ENCODE measurements at regions not wholly inside any gene's neighbourhood (a gene's known extent, or its start where the extent isn't known, plus 50 kb on each side); places are given as distances from the start of the nearest gene placed in this dataset.

- ATAC-seq, result no peak
- H3K4me1 ChIP-seq (ENCODE audit: insufficient read depth), result peaks cover 6% of the 10 kb centered on the region; the same call in 1 of the 2 replicates
- Mint-ChIP-seq H3K27me3 (ENCODE audit: insufficient read depth, low read depth, poor library complexity) (peaks cover 7% of the 10 kb centered on the region), H3K9me3 (no peaks in the 10 kb centered on the region), H3K4me1 (peaks cover 6% of the 10 kb centered on the region; the same call in 2 of the 3 replicates), H3K27ac (no peak overlapping the region), H3K4me3 (no peak overlapping the region), H3K36me3 (ENCODE audit: low read depth) (no peaks in the 10 kb centered on the region)
- no peaks in the 10 kb centered on the region for H4K20me1 ChIP-seq (replicated peaks; ENCODE audit: insufficient read depth)
- H3K27me3 ChIP-seq (ENCODE audit: insufficient read depth), result no peaks in the 10 kb centered on the region
- no peaks in the 10 kb centered on the region for H3K36me3 ChIP-seq (ENCODE audit: insufficient read depth)
- H3K4me3 ChIP-seq, result no peak overlapping the region
- no peaks in the 10 kb centered on the region for H3F3A ChIP-seq (replicated peaks; ENCODE audit: low read depth)
- no peaks in the 10 kb centered on the region for H3K79me2 ChIP-seq (replicated peaks; ENCODE audit: insufficient read depth)
- peaks cover 6% of the 10 kb centered on the region; the same call in 1 of the 2 replicates for H3K9me2 ChIP-seq (ENCODE audit: insufficient read depth)
- H3K27ac ChIP-seq (ENCODE audit: low read depth), result no peak overlapping the region
- no peak for TF ChIP-seq REST (IDR thresholded peaks at IDR 0.05; ENCODE audit: unreplicated experiment)
- TF ChIP-seq EZH2 (IDR thresholded peaks at IDR 0.05; ENCODE audit: low read depth, unreplicated experiment), result no peak
- TF ChIP-seq POLR2AphosphoS5 (IDR thresholded peaks at IDR 0.05; ENCODE audit: low read depth), result no peak
- no peak overlapping the region; the same call in 1 of the 2 replicates for H2AFZ ChIP-seq
- no peak for DNase-seq (ENCODE audit: low spot score)
- H3K4me2 ChIP-seq, result no peak overlapping the region
Observed at GRCh38 chr7:20270867-20271266, 53.7 kb upstream of the MACC1 start.

- H3K4me3 ChIP-seq, result no peak overlapping the region
- H3K79me2 ChIP-seq (replicated peaks; ENCODE audit: insufficient read depth), result no peaks in the 10 kb centered on the region
Observed at GRCh38 chr7:20275637-20276036, 55.1 kb upstream of the ITGB8 start.

More at GRCh38 chr7:20275637-20276036, 55.1 kb upstream of the ITGB8 start:
- Histone ChIP-seq H3F3A (replicated peaks; ENCODE audit: low read depth) (no peaks in the 10 kb centered on the region; the same call in 1 of the 2 replicates), H3K27me3 (ENCODE audit: insufficient read depth) (no peaks in the 10 kb centered on the region), H4K20me1 (replicated peaks; ENCODE audit: insufficient read depth) (no peaks in the 10 kb centered on the region), H3K36me3 (ENCODE audit: insufficient read depth) (no peaks in the 10 kb centered on the region), H3K4me1 (ENCODE audit: insufficient read depth) (no peaks in the 10 kb centered on the region), H3K9me2 (ENCODE audit: insufficient read depth) (peaks cover 6% of the 10 kb centered on the region), H2AFZ (no peak overlapping the region), H3K27ac (ENCODE audit: low read depth) (no peak overlapping the region), H3K4me2 (no peak overlapping the region)
- no peaks in the 10 kb centered on the region for H3K36me3 Mint-ChIP-seq (ENCODE audit: low read depth)
- H3K27me3 Mint-ChIP-seq (ENCODE audit: insufficient read depth, low read depth, poor library complexity), result no peaks in the 10 kb centered on the region
- ATAC-seq (no peak), DNase-seq (ENCODE audit: low spot score) (no peak)
- no peaks in the 10 kb centered on the region for H3K4me1 Mint-ChIP-seq
- no peaks in the 10 kb centered on the region for H3K9me3 Mint-ChIP-seq
- H3K27ac Mint-ChIP-seq, result no peak overlapping the region
- no peak overlapping the region for H3K4me3 Mint-ChIP-seq
- no peak for TF ChIP-seq EZH2phosphoT487 (IDR thresholded peaks at IDR 0.05; ENCODE audit: unreplicated experiment)
- TF ChIP-seq NANOG (IDR thresholded peaks at IDR 0.05; ENCODE audit: borderline replicate concordance), result no peak
- TF ChIP-seq CTCF (conservative IDR thresholded peaks at IDR 0.05; ENCODE audit: low read depth in 2 of 2), result no peak
- TF ChIP-seq POLR2AphosphoS5 (IDR thresholded peaks at IDR 0.05; ENCODE audit: low read depth), result no peak
- TF ChIP-seq, protein P1, sequence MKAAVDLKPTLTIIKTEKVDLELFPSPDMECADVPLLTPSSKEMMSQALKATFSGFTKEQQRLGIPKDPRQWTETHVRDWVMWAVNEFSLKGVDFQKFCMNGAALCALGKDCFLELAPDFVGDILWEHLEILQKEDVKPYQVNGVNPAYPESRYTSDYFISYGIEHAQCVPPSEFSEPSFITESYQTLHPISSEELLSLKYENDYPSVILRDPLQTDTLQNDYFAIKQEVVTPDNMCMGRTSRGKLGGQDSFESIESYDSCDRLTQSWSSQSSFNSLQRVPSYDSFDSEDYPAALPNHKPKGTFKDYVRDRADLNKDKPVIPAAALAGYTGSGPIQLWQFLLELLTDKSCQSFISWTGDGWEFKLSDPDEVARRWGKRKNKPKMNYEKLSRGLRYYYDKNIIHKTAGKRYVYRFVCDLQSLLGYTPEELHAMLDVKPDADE (IDR thresholded peaks at IDR 0.05), result no peak
